Loucy (cell line): ENCODE measurements at regions not wholly inside any gene's neighbourhood (a gene's known extent, or its start where the extent isn't known, plus 50 kb on each side); places are given as distances from the start of the nearest gene placed in this dataset.

Source experiments
- CTCF ChIP-seq: fragments of 200-600 bp; sonication (generic); conservative IDR thresholded peaks from 2 replicates; pipeline ENCODE4 v1.5.1; 2014; ENCODE audit warnings: mild to moderate bottlenecking, antibody characterized with exemption, low read length
- EZH2phosphoT487 ChIP-seq: fragments of 200-600 bp; IDR thresholded peaks from 2 replicates; pipeline ENCODE4 v1.6.1; 2018; ENCODE audit warnings: antibody characterized with exemption, mild to moderate bottlenecking, moderate library complexity, borderline replicate concordance

- no peak for TF ChIP-seq CTCF
- no peak for TF ChIP-seq EZH2phosphoT487
Measured at GRCh38 chr2:217445723-217446122, 557.1 kb downstream of the TNS1 start.
